ENCODE measurements at regions not wholly inside any gene's neighbourhood (a gene's known extent, or its start where the extent isn't known, plus 50 kb on each side); places are given as distances from the start of the nearest gene placed in this dataset.

- TF ChIP-seq CTCF (conservative IDR thresholded peaks at IDR 0.05) (no peak), EZH2 (IDR thresholded peaks at IDR 0.05; ENCODE audit: low read depth) (no peak)
Measured at GRCh38 chr18:68298330-68298729, 416.6 kb downstream of the TMX3 start.
